SK-N-SH (cell line): ENCODE measurements at regions not wholly inside any gene's neighbourhood (a gene's known extent, or its start where the extent isn't known, plus 50 kb on each side); places are given as distances from the start of the nearest gene placed in this dataset.

Experiments used
- EP300 ChIP-seq, 2 experiments: IDR thresholded peaks; 2 replicates each; pipeline versions ENCODE4 v1.4.0 to v1.6.1; 2012; ENCODE audit warnings: borderline replicate concordance in 1 of 2, low read depth in 1 of 2, low read length in 1 of 2
- MXI1 ChIP-seq: IDR thresholded peaks from 2 replicates; pipeline ENCODE4 v1.6.1; 2012; ENCODE audit warnings: mild to moderate bottlenecking, low read depth, low read length, improper control_type of control experiment
- POLR2AphosphoS5 ChIP-seq: IDR thresholded peaks from 2 replicates; pipeline ENCODE4 v1.6.1; 2012; ENCODE audit warnings: low read depth, low read length
- SIN3A ChIP-seq: IDR thresholded peaks from 2 replicates; pipeline ENCODE4 v1.6.1; 2012; ENCODE audit warnings: low read depth, mild to moderate bottlenecking, low read length, moderate library complexity, borderline replicate concordance
- TAF1 ChIP-seq: IDR thresholded peaks from 2 replicates; pipeline ENCODE4 v1.6.1; 2012; ENCODE audit warnings: low read depth, mild to moderate bottlenecking, low read length, moderate library complexity, borderline replicate concordance
- TF ChIP-seq, protein P1 (sequence below): fragments of 200-600 bp; sonication (generic); IDR thresholded peaks from 2 replicates; pipeline ENCODE4 v1.6.1; 2017; ENCODE audit warnings: antibody characterized with exemption, mild to moderate bottlenecking, moderate library complexity
- TF ChIP-seq, protein P2 (sequence below): IDR thresholded peaks from 2 replicates; pipeline ENCODE4 v1.6.1; 2012; ENCODE audit warnings: mild to moderate bottlenecking, low read depth, low read length, moderate library complexity

DNA sequence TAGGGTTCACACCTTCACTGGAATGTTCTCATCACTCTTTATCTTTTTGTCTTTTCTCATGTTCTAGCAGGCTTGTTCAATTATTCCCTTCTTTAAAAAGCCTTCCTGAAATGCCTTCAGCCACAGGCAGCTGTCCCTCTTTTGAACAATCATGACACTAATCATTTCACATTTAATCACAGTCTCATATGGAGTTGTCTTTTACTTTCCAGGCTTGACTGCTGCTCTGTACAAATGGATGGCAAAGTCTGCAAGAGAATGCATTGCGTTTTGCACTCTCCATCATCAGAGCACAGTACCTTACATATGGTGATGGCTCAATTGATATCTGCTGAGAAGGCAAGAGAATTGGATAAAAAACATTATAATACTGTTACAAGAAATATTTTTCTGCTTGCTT is 529.8 kb downstream of the DIPK2A start:
- TF ChIP-seq, protein P1, sequence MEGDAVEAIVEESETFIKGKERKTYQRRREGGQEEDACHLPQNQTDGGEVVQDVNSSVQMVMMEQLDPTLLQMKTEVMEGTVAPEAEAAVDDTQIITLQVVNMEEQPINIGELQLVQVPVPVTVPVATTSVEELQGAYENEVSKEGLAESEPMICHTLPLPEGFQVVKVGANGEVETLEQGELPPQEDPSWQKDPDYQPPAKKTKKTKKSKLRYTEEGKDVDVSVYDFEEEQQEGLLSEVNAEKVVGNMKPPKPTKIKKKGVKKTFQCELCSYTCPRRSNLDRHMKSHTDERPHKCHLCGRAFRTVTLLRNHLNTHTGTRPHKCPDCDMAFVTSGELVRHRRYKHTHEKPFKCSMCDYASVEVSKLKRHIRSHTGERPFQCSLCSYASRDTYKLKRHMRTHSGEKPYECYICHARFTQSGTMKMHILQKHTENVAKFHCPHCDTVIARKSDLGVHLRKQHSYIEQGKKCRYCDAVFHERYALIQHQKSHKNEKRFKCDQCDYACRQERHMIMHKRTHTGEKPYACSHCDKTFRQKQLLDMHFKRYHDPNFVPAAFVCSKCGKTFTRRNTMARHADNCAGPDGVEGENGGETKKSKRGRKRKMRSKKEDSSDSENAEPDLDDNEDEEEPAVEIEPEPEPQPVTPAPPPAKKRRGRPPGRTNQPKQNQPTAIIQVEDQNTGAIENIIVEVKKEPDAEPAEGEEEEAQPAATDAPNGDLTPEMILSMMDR: no peak
- no peak for TF ChIP-seq POLR2AphosphoS5
- TF ChIP-seq SIN3A: no peak
- no peak for TF ChIP-seq MXI1
- TF ChIP-seq, protein P2, sequence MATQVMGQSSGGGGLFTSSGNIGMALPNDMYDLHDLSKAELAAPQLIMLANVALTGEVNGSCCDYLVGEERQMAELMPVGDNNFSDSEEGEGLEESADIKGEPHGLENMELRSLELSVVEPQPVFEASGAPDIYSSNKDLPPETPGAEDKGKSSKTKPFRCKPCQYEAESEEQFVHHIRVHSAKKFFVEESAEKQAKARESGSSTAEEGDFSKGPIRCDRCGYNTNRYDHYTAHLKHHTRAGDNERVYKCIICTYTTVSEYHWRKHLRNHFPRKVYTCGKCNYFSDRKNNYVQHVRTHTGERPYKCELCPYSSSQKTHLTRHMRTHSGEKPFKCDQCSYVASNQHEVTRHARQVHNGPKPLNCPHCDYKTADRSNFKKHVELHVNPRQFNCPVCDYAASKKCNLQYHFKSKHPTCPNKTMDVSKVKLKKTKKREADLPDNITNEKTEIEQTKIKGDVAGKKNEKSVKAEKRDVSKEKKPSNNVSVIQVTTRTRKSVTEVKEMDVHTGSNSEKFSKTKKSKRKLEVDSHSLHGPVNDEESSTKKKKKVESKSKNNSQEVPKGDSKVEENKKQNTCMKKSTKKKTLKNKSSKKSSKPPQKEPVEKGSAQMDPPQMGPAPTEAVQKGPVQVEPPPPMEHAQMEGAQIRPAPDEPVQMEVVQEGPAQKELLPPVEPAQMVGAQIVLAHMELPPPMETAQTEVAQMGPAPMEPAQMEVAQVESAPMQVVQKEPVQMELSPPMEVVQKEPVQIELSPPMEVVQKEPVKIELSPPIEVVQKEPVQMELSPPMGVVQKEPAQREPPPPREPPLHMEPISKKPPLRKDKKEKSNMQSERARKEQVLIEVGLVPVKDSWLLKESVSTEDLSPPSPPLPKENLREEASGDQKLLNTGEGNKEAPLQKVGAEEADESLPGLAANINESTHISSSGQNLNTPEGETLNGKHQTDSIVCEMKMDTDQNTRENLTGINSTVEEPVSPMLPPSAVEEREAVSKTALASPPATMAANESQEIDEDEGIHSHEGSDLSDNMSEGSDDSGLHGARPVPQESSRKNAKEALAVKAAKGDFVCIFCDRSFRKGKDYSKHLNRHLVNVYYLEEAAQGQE: no peak
- no peak for TF ChIP-seq TAF1
- no peak for TF ChIP-seq EP300 (IDR thresholded peaks at IDR 0.05; ENCODE audit: borderline replicate concordance in 1 of 2, low read depth in 1 of 2, low read length in 1 of 2)
